A549 (cell line): ENCODE measurements at regions not wholly inside any gene's neighbourhood (a gene's known extent, or its start where the extent isn't known, plus 50 kb on each side); places are given as distances from the start of the nearest gene placed in this dataset.

Experiments
- ATAC-seq, 2 experiments: fragments of 200-7000 bp in 1 of 2; fragments of >200 bp in 1 of 2; cut with Nextera tagmentation in 1 of 2; cut with Tn5 transposase in 1 of 2; 3 replicates each; pipeline versions ENCODE4 v1.8.0 to v1.9.1; 2018 to 2020; ENCODE audit warnings: mild to moderate bottlenecking in 1 of 2, moderate library complexity in 1 of 2
- CTCF ChIA-PET: fragments of 300-600 bp; sonication (Branson Sonifier 250); formaldehyde crosslinking; extraction: SDS; loops from one replicate; lab custom pipeline; 2021; ENCODE audit warnings: antibody characterized with exemption, inconsistent platforms; lab: Yijun Ruan, JAX
- POLR2A ChIA-PET: fragments of 350-600 bp; formaldehyde crosslinking; extraction: SDS; loops from one replicate; lab custom pipeline; 2021; ENCODE audit warnings: antibody characterized with exemption, inconsistent platforms; lab: Yijun Ruan, JAX
- DNase-seq, 2 experiments: peaks; one replicate each; pipeline versions ENCODE4 v3.0.0 to v3.0.0-alpha.2; 2011 to 2016; ENCODE audit warnings: low read depth in 1 of 2, low spot score in 1 of 2
- FAIRE-seq: peaks from 2 replicates; lab custom pipeline; 2011; peaks lifted over from hg19 to GRCh38; lab: Jason Lieb, UNC
- H3K27ac ChIP-seq, 2 experiments: fragments of >200 bp; sonication (Bioruptor Twin); formaldehyde crosslinking; 3 replicates each; pipeline ENCODE4 v1.5.1; 2016 to 2017
- H3K4me1 ChIP-seq: fragments of >200 bp; sonication (Bioruptor Twin); formaldehyde crosslinking; 3 replicates; pipeline ENCODE4 v1.6.1; 2016
- H3K4me2 ChIP-seq: fragments of >200 bp; sonication (Bioruptor Twin); formaldehyde crosslinking; 3 replicates; pipeline ENCODE4 v1.6.1; 2016
- H3K4me3 ChIP-seq: fragments of >200 bp; sonication (Bioruptor Twin); formaldehyde crosslinking; 3 replicates; pipeline ENCODE4 v1.5.1; 2016
- H3K9me3 ChIP-seq: fragments of >200 bp; sonication (Bioruptor Twin); formaldehyde crosslinking; 3 replicates; pipeline ENCODE4 v1.6.1; 2016
- BCL3 ChIP-seq: fragments of >200 bp; sonication (Bioruptor Twin); formaldehyde crosslinking; IDR thresholded peaks from 3 replicates; pipeline ENCODE4 v1.6.1; 2016
- CBX2 ChIP-seq: fragments of 200-600 bp; sonication (generic); IDR thresholded peaks from 2 replicates; pipeline ENCODE4 v1.6.1; 2016; ENCODE audit warnings: low read depth, mild to moderate bottlenecking, borderline replicate concordance
- CEBPB ChIP-seq, 2 experiments: fragments of >200 bp in 1 of 2; sonication (Bioruptor Twin) in 1 of 2; formaldehyde crosslinking in 1 of 2; IDR thresholded peaks; 2 replicates each; pipeline ENCODE4 v1.6.1; 2012 to 2016
- EHMT2 ChIP-seq: fragments of 200-600 bp; sonication (generic); IDR thresholded peaks from 2 replicates; pipeline ENCODE4 v1.6.1; 2016; ENCODE audit warnings: antibody characterized with exemption, low read depth, mild to moderate bottlenecking, moderate library complexity
- FOXS1 ChIP-seq: fragments of 250-450 bp; sonication (Bioruptor Pico); IDR thresholded peaks from 2 replicates; pipeline ENCODE4 v1.5.0; 2020; ENCODE audit warnings: mild to moderate bottlenecking, moderate library complexity
- HES2 ChIP-seq: fragments of >200 bp; sonication (Bioruptor Twin); formaldehyde crosslinking; IDR thresholded peaks from 2 replicates; pipeline ENCODE4 v1.6.1; 2016
- HEYL ChIP-seq: fragments of 250-450 bp; sonication (Bioruptor Pico); IDR thresholded peaks from 2 replicates; pipeline ENCODE4 v1.8.0; 2021; ENCODE audit warnings: mild to moderate bottlenecking, moderate library complexity
- HOXA7 ChIP-seq: fragments of 250-450 bp; sonication (Bioruptor Pico); IDR thresholded peaks from 2 replicates; pipeline ENCODE4 v1.5.0; 2020; ENCODE audit warnings: mild to moderate bottlenecking, moderate library complexity
- HOXB13 ChIP-seq: fragments of 250-450 bp; sonication (Bioruptor Pico); IDR thresholded peaks from 2 replicates; pipeline ENCODE4 v1.5.0; 2020; ENCODE audit warnings: low read depth, mild to moderate bottlenecking, moderate library complexity
- KDM5A ChIP-seq: fragments of 200-600 bp; sonication (generic); IDR thresholded peaks from 2 replicates; pipeline ENCODE4 v1.6.1; 2016; ENCODE audit warnings: antibody characterized with exemption, mild to moderate bottlenecking
- MAZ ChIP-seq: fragments of 150-350 bp; IDR thresholded peaks from 2 replicates; pipeline ENCODE4 v1.6.1; 2014; ENCODE audit warnings: antibody characterized with exemption, low read depth, low read length, borderline replicate concordance
- NFE2L2 ChIP-seq: fragments of 150-350 bp; conservative IDR thresholded peaks from 2 replicates; pipeline ENCODE4 v1.6.1; 2014; ENCODE audit warnings: low read length
- NPAS2 ChIP-seq: fragments of 250-450 bp; sonication (Bioruptor Pico); IDR thresholded peaks from 2 replicates; pipeline ENCODE4 v1.8.0; 2022; ENCODE audit warnings: mild to moderate bottlenecking, moderate library complexity, borderline replicate concordance
- NR3C1 ChIP-seq: fragments of >200 bp; sonication (Bioruptor Twin); formaldehyde crosslinking; IDR thresholded peaks from 3 replicates; pipeline ENCODE4 v1.6.1; 2017
- RAD21 ChIP-seq, 2 experiments: fragments of >200 bp in 1 of 2; sonication (Bioruptor Twin) in 1 of 2; formaldehyde crosslinking in 1 of 2; IDR thresholded peaks in 1 of 2; conservative IDR thresholded peaks in 1 of 2; 2 replicates in 1 of 2; 3 replicates in 1 of 2; pipeline ENCODE4 v1.6.1; 2012 to 2018; ENCODE audit warnings: inconsistent platforms in 1 of 2
- RCOR1 ChIP-seq: fragments of 150-350 bp; IDR thresholded peaks from 2 replicates; pipeline ENCODE4 v1.6.1; 2014; ENCODE audit warnings: antibody characterized with exemption, low read length, low read depth
- TP53 ChIP-seq: fragments of 250-450 bp; sonication (Bioruptor Pico); IDR thresholded peaks from 2 replicates; pipeline ENCODE4 v1.5.0; 2021; ENCODE audit warnings: mild to moderate bottlenecking, moderate library complexity
- USF2 ChIP-seq: fragments of 450-650 bp; IDR thresholded peaks from 2 replicates; pipeline ENCODE4 v1.6.1; 2014; ENCODE audit warnings: antibody characterized with exemption
- ZSCAN20 ChIP-seq: fragments of 250-450 bp; sonication (Bioruptor Pico); IDR thresholded peaks from 2 replicates; pipeline ENCODE4 v1.8.0; 2022; ENCODE audit warnings: mild to moderate bottlenecking, moderate library complexity
- WGBS: methylation state at CpG from one replicate; pipeline ENCODE4 v1.1.6; 2017; ENCODE audit errors: missing lambda C conversion rate; 5-methylcytosine and 5-hydroxymethylcytosine counted together
- TF ChIP-seq, protein P1 (sequence below): fragments of 250-450 bp; sonication (Bioruptor Pico); IDR thresholded peaks from 2 replicates; pipeline ENCODE4 v1.5.0; 2020; ENCODE audit warnings: low read depth, mild to moderate bottlenecking, moderate library complexity
- TF ChIP-seq, protein P2 (sequence below): fragments of >200 bp; sonication (Bioruptor Twin); formaldehyde crosslinking; IDR thresholded peaks from 3 replicates; pipeline ENCODE4 v1.5.1; 2016

DNA sequence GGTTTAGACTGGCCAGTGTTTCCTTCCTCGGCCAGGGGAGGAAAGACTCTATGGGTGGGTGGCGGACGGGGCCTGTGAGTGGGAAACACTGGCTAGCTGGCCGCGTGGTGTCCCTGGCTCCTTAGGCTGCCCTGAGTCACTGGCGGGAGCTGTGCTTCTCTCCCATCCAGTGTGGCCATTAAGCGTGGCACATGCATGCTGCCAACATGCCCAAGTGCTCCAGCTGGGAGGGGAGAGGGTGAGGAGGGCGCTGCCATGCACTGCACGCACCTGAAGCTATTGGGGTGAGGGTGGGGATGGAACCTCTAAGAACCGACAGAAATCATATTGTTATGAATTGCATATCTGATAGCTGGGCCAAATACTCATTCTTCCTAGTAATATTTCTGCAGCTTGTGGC lies 270.8 kb downstream of the CALCRL start:
- DNase-seq: no peak
- no peak for FAIRE-seq
- ChIA-PET POLR2A (no interaction called here), CTCF (interaction anchor here (0.8 kb wide), 1 partner anchor 24 kb away, joined by 3 read pairs; no protein-coding TSS in a partner anchor)
- no peak overlapping the region for H3K4me3 ChIP-seq
- H3K9me3 ChIP-seq: no peaks in the 10 kb centered on the region
- ATAC-seq: no peak
- 60% methylated on average over 10 of the region's 10 CpGs for WGBS
- no peaks in the 10 kb centered on the region for H3K4me1 ChIP-seq
- no peak overlapping the region for H3K27ac ChIP-seq
- H3K4me2 ChIP-seq: no peak overlapping the region
- TF ChIP-seq CEBPB (IDR thresholded peaks at IDR 0.05) (no peak), EHMT2 (no peak), HEYL (no peak), USF2 (no peak), HOXA7 (no peak), HES2 (no peak), HOXB13 (CRISPR knock-in tag) (no peak), ZSCAN20 (no peak), KDM5A (no peak), RAD21 (conservative IDR thresholded peaks at IDR 0.05 in 1 of 2, IDR thresholded peaks at IDR 0.05 in 1 of 2) (no peak), NFE2L2 (no peak), TP53 (CRISPR knock-in tag) (no peak)
- TF ChIP-seq, protein P1, sequence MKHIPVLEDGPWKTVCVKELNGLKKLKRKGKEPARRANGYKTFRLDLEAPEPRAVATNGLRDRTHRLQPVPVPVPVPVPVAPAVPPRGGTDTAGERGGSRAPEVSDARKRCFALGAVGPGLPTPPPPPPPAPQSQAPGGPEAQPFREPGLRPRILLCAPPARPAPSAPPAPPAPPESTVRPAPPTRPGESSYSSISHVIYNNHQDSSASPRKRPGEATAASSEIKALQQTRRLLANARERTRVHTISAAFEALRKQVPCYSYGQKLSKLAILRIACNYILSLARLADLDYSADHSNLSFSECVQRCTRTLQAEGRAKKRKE (CRISPR knock-in tag): no peak
- TF ChIP-seq, all 56 proteins: peak for 0

- Histone ChIP-seq H3K4me3 (no peak overlapping the region), H3K9me3 (no peaks in the 10 kb centered on the region), H3K4me1 (no peaks in the 10 kb centered on the region), H3K27ac (no peak overlapping the region), H3K4me2 (no peak overlapping the region)
- TF ChIP-seq TP53 (CRISPR knock-in tag) (no peak), CBX2 (no peak), RAD21 (conservative IDR thresholded peaks at IDR 0.05 in 1 of 2, IDR thresholded peaks at IDR 0.05 in 1 of 2) (peak in 1 of 2 experiments; percentile 25; a peak in 1 of 5 replicates)
- TF ChIP-seq, protein P2, sequence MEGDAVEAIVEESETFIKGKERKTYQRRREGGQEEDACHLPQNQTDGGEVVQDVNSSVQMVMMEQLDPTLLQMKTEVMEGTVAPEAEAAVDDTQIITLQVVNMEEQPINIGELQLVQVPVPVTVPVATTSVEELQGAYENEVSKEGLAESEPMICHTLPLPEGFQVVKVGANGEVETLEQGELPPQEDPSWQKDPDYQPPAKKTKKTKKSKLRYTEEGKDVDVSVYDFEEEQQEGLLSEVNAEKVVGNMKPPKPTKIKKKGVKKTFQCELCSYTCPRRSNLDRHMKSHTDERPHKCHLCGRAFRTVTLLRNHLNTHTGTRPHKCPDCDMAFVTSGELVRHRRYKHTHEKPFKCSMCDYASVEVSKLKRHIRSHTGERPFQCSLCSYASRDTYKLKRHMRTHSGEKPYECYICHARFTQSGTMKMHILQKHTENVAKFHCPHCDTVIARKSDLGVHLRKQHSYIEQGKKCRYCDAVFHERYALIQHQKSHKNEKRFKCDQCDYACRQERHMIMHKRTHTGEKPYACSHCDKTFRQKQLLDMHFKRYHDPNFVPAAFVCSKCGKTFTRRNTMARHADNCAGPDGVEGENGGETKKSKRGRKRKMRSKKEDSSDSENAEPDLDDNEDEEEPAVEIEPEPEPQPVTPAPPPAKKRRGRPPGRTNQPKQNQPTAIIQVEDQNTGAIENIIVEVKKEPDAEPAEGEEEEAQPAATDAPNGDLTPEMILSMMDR: peak; percentile 26; the same call in 2 of the 3 replicates
- peak in 1 of 2 experiments; percentile 2 for DNase-seq
- WGBS: 56% methylated on average over 1 of the region's 1 CpG
- POLR2A ChIA-PET: no interaction called here
- no peak for FAIRE-seq
- ATAC-seq: peak in 1 of 2 experiments; percentile 72; a peak in 3 of 6 replicates
- CTCF ChIA-PET: interaction anchor here (0.6 to 1.4 kb wide), 3 partner anchors 20 to 279 kb away, joined by 3 to 4 read pairs (median 3); no protein-coding TSS in a partner anchor
Observed at GRCh38 chr2:187174582-187174981, 273.5 kb downstream of the CALCRL start.

- H3K4me1 ChIP-seq: no peaks in the 10 kb centered on the region
- 37% methylated on average over 3 of the region's 3 CpGs for WGBS
- H3K27ac ChIP-seq: no peak overlapping the region
- DNase-seq (no peak), ATAC-seq (no peak), FAIRE-seq (no peak)
- no peak for TF ChIP-seq NR3C1
- TF ChIP-seq FOXS1: no peak
- no peak for TF ChIP-seq MAZ
- TF ChIP-seq NPAS2 (CRISPR knock-in tag): no peak
- no peak for TF ChIP-seq RCOR1
- TF ChIP-seq BCL3: no peak
- no peak for TF ChIP-seq TP53 (CRISPR knock-in tag)
- no peak overlapping the region for H3K4me2 ChIP-seq
- no peaks in the 10 kb centered on the region for H3K9me3 ChIP-seq
- H3K4me3 ChIP-seq: no peak overlapping the region
- CTCF ChIA-PET: no interaction called here
- POLR2A ChIA-PET: no interaction called here
Observed at GRCh38 chr2:187171318-187171717, 276.7 kb downstream of the CALCRL start.
